ENCODE measurements at regions not wholly inside any gene's neighbourhood (a gene's known extent, or its start where the extent isn't known, plus 50 kb on each side); places are given as distances from the start of the nearest gene placed in this dataset.

GRCh38 chr3:69441040-69441439 lies 55.2 kb upstream of the FRMD4B start:
- peak; percentile 15 for DNase-seq (ENCODE audit: low read depth)

DNA sequence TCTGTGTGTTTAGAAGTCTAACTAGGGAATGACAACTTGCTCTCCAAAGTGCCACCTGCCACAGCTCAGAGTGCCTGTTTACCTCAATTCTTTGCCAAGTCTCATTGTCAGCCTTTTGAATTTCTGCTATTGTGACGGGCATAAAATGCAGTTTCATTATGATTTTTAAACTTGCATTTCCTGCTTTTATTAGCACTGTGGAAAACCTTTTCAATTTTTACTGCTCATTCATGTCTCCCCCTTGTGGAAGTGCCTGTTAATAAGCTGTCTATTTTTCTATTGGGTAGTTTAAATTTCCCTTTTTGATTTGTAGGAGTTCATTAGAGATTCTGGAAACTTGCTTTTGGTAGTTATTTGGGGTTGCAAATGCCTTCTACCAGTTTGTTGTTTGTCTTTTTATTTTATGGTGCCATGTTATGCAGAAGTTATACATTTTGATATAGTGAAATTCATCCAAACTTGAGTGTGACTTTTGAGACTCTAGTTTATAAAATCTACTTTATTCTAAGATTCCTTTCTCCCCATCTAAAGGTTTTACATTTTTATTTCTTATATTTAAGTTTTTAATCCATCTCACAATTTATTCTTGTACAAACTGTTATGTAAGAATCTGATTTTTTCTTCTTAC lies 53.9 kb upstream of the FRMD4B start:
- DNase-seq (ENCODE audit: low read depth) = no peak

GRCh38 chr3:69438476-69438875 lies 52.6 kb upstream of the FRMD4B start:
- no peak for DNase-seq (ENCODE audit: low read depth)

- no peak for DNase-seq (ENCODE audit: low read depth)
Measured at GRCh38 chr3:69435274-69436265, 49.7 kb upstream of the FRMD4B start.
